Adrenal gland (tissue), 5 donors: ENCODE measurements at regions not wholly inside any gene's neighbourhood (a gene's known extent, or its start where the extent isn't known, plus 50 kb on each side); places are given as distances from the start of the nearest gene placed in this dataset.

Source experiments
- CTCF ChIP-seq, 6 experiments: fragments of 450-650 bp in 4 of 6; fragments of 200-600 bp in 2 of 6; sonication (generic) in 1 of 6; IDR thresholded peaks; 1 replicate in 5 of 6; 2 replicates in 1 of 6; pipeline versions ENCODE4 v1.5.1 to v1.8.0; 2016 to 2021; ENCODE audit warnings: antibody characterized with exemption in 6 of 6, mild to moderate bottlenecking in 2 of 6, moderate library complexity in 1 of 6
- POLR2A ChIP-seq, 2 donors: fragments of 450-650 bp; IDR thresholded peaks; one replicate each; pipeline ENCODE4 v1.6.1; 2017; ENCODE audit warnings: antibody characterized with exemption in 2 of 2, mild to moderate bottlenecking in 2 of 2, moderate library complexity in 1 of 2
- donor health status: DM: no; HTN: no; CAD: no.

- no peak for TF ChIP-seq CTCF (IDR thresholded peaks at IDR 0.05)
- no peak for TF ChIP-seq POLR2A (IDR thresholded peaks at IDR 0.05)
Observed at GRCh38 chr17:6184508-6184907, 114.3 kb downstream of the WSCD1 start.
